SK-N-SH (cell line): ENCODE measurements at regions not wholly inside any gene's neighbourhood (a gene's known extent, or its start where the extent isn't known, plus 50 kb on each side); places are given as distances from the start of the nearest gene placed in this dataset.

Experiments
- CTCF ChIA-PET: fragments of 300-600, 350-600 bp; formaldehyde crosslinking; extraction: SDS; loops from one replicate; lab custom pipeline; 2021; lab: Yijun Ruan, JAX
- POLR2A ChIA-PET: fragments of 350-600 bp; sonication (Branson Sonifier 250); formaldehyde crosslinking; extraction: SDS; loops from one replicate; lab custom pipeline; 2020; ENCODE audit warnings: antibody characterized with exemption, inconsistent platforms; lab: Yijun Ruan, JAX
- DNase-seq: peaks from one replicate; pipeline ENCODE4 v3.0.0; 2012
- H2AFZ ChIP-seq: fragments of 200-600 bp; sonication (generic); 2 replicates; pipeline ENCODE4 v1.8.1; 2016; ENCODE audit warnings: antibody characterized with exemption, mild to moderate bottlenecking, low read depth
- H3F3A ChIP-seq: fragments of 200-600 bp; sonication (generic); replicated peaks from 2 replicates; pipeline ENCODE3; 2016; ENCODE audit warnings: antibody characterized with exemption, mild to moderate bottlenecking; ENCODE audit not compliant: insufficient read depth
- H3K27ac ChIP-seq, 2 experiments: fragments of 200-500 bp in 1 of 2; fragments of 200-600 bp in 1 of 2; sonication (Bioruptor generic) in 1 of 2; sonication (generic), shearing (Covaris generic) in 1 of 2; 2 replicates each; pipeline versions ENCODE4 v1.5.1 to v1.6.1; 2014 to 2016; ENCODE audit warnings: low read depth in 2 of 2, inconsistent platforms in 1 of 2, low read length in 1 of 2, mild to moderate bottlenecking in 1 of 2, mixed read lengths in 1 of 2
- H3K27me3 ChIP-seq: fragments of 200-600 bp; sonication (generic), shearing (Covaris generic); 2 replicates; pipeline ENCODE4 v1.6.1; 2016; ENCODE audit warnings: mixed run types; ENCODE audit not compliant: insufficient read depth
- H3K36me3 ChIP-seq, 2 experiments: fragments of 200-500 bp in 1 of 2; fragments of 200-600 bp in 1 of 2; sonication (Bioruptor generic) in 1 of 2; sonication (generic) in 1 of 2; replicated peaks in 1 of 2; 2 replicates each; pipeline versions ENCODE3 to v1.5.1; 2014 to 2016; ENCODE audit warnings: low read length in 1 of 2, mild to moderate bottlenecking in 1 of 2; ENCODE audit not compliant: insufficient read depth in 2 of 2, control insufficient read depth in 1 of 2
- H3K4me1 ChIP-seq, 2 experiments: fragments of 200-500 bp in 1 of 2; fragments of 200-600 bp in 1 of 2; sonication (Bioruptor generic) in 1 of 2; sonication (generic), shearing (Covaris generic) in 1 of 2; 2 replicates each; pipeline versions ENCODE4 v1.5.1 to v1.6.1; 2014 to 2016; ENCODE audit warnings: low read depth in 1 of 2, low read length in 1 of 2, mixed run types in 1 of 2; ENCODE audit not compliant: insufficient read depth in 2 of 2, control insufficient read depth in 1 of 2
- H3K4me2 ChIP-seq: fragments of 200-600 bp; sonication (generic), shearing (Covaris generic); 2 replicates; pipeline ENCODE4 v1.6.1; 2017; ENCODE audit warnings: mixed run types
- H3K4me3 ChIP-seq, 2 experiments: fragments of 200-500 bp in 1 of 2; fragments of 200-600 bp in 1 of 2; sonication (Bioruptor generic) in 1 of 2; sonication (generic), shearing (Covaris generic) in 1 of 2; 2 replicates each; pipeline versions ENCODE4 v1.5.1 to v1.8.1; 2014 to 2016; ENCODE audit warnings: low read depth in 2 of 2, inconsistent platforms in 1 of 2, low read length in 1 of 2, mild to moderate bottlenecking in 1 of 2, mixed read lengths in 1 of 2, moderate library complexity in 1 of 2
- H3K79me2 ChIP-seq: fragments of 200-600 bp; sonication (generic); 2 replicates; pipeline ENCODE4 v1.8.1; 2017; ENCODE audit warnings: mild to moderate bottlenecking; ENCODE audit not compliant: insufficient read depth
- H3K9ac ChIP-seq: fragments of 200-600 bp; sonication (generic); 2 replicates; pipeline ENCODE4 v1.6.1; 2017; ENCODE audit warnings: mixed run types
- H3K9me2 ChIP-seq: fragments of 200-600 bp; sonication (generic); 2 replicates; pipeline ENCODE4 v1.6.1; 2017; ENCODE audit warnings: mixed run types
- H3K9me3 ChIP-seq: fragments of 200-600 bp; sonication (generic); 2 replicates; pipeline ENCODE4 v1.6.1; 2017; ENCODE audit warnings: mixed run types, mild to moderate bottlenecking, moderate library complexity
- H4K20me1 ChIP-seq: fragments of 200-600 bp; sonication (generic); 2 replicates; pipeline ENCODE4 v1.6.1; 2017; ENCODE audit warnings: mild to moderate bottlenecking, mixed run types; ENCODE audit not compliant: insufficient read depth
- CHD2 ChIP-seq: fragments of 150-350 bp; IDR thresholded peaks from 2 replicates; pipeline ENCODE4 v1.6.1; 2018; ENCODE audit warnings: low read length; ENCODE audit not compliant: partially characterized antibody
- CTCF ChIP-seq: fragments of 200-600 bp; sonication (generic); IDR thresholded peaks from 2 replicates; pipeline ENCODE4 v1.6.1; 2017; ENCODE audit warnings: antibody characterized with exemption, mild to moderate bottlenecking, moderate library complexity
- EZH2phosphoT487 ChIP-seq: fragments of 200-600 bp; sonication (generic); IDR thresholded peaks from 2 replicates; pipeline ENCODE4 v1.6.1; 2017; ENCODE audit warnings: low read depth, mixed run types, mild to moderate bottlenecking, antibody characterized with exemption, moderate library complexity, borderline replicate concordance
- FOSL2 ChIP-seq: IDR thresholded peaks from 2 replicates; pipeline ENCODE4 v1.4.0; 2012; ENCODE audit warnings: low read depth, mild to moderate bottlenecking, moderate library complexity, borderline replicate concordance
- FOXJ3 ChIP-seq: sonication (generic); formaldehyde crosslinking; IDR thresholded peaks from 2 replicates; pipeline ENCODE4 v1.5.1; 2020; ENCODE audit warnings: mild to moderate bottlenecking, missing genetic modification reagents
- IRF3 ChIP-seq: fragments of 150-350 bp; IDR thresholded peaks from 2 replicates; pipeline ENCODE4 v1.6.1; 2016; ENCODE audit warnings: mild to moderate bottlenecking, low read depth, low read length
- MXI1 ChIP-seq: IDR thresholded peaks from 2 replicates; pipeline ENCODE4 v1.6.1; 2012; ENCODE audit warnings: mild to moderate bottlenecking, low read depth, low read length, improper control_type of control experiment
- NFIC ChIP-seq: IDR thresholded peaks from 2 replicates; pipeline ENCODE4 v1.4.0; 2012; ENCODE audit warnings: borderline replicate concordance
- PBX3 ChIP-seq: IDR thresholded peaks from 2 replicates; pipeline ENCODE4; 2012
- POLR2AphosphoS5 ChIP-seq: IDR thresholded peaks from 2 replicates; pipeline ENCODE4 v1.6.1; 2012; ENCODE audit warnings: low read depth, low read length
- RAD21 ChIP-seq: IDR thresholded peaks from 2 replicates; pipeline ENCODE4 v1.6.1; 2012; ENCODE audit warnings: mild to moderate bottlenecking, low read length
- RCOR1 ChIP-seq: fragments of 150-350 bp; IDR thresholded peaks from 2 replicates; pipeline ENCODE4 v1.6.1; 2017; ENCODE audit warnings: antibody characterized with exemption, low read length
- RFX5 ChIP-seq: IDR thresholded peaks from 2 replicates; pipeline ENCODE4 v1.6.1; 2012; ENCODE audit warnings: mild to moderate bottlenecking, improper control_type of control experiment, low read length
- RXRA ChIP-seq: IDR thresholded peaks from 2 replicates; pipeline ENCODE4 v1.4.0; 2012; ENCODE audit warnings: low read depth, mild to moderate bottlenecking, borderline replicate concordance
- SIN3A ChIP-seq: IDR thresholded peaks from 2 replicates; pipeline ENCODE4 v1.6.1; 2012; ENCODE audit warnings: low read depth, mild to moderate bottlenecking, low read length, moderate library complexity, borderline replicate concordance
- TAF1 ChIP-seq: IDR thresholded peaks from 2 replicates; pipeline ENCODE4 v1.6.1; 2012; ENCODE audit warnings: low read depth, mild to moderate bottlenecking, low read length, moderate library complexity, borderline replicate concordance
- TCF12 ChIP-seq: IDR thresholded peaks from 2 replicates; pipeline ENCODE4 v1.4.0; 2012
- YY1 ChIP-seq: IDR thresholded peaks from 2 replicates; pipeline ENCODE4 v1.4.0; 2012; ENCODE audit warnings: low read depth, mild to moderate bottlenecking
- WGBS: methylation state at CpG from one replicate; pipeline ENCODE4 v1.1.6; 2017; ENCODE audit warnings: low lambda C conversion rate; 5-methylcytosine and 5-hydroxymethylcytosine counted together

- CTCF ChIA-PET = no interaction called here
- Histone ChIP-seq H3K9me2 (no peaks in the 10 kb centered on the region), H3K9ac (no peak overlapping the region), H3K36me3 (no peaks in the 10 kb centered on the region), H3F3A (no peaks in the 10 kb centered on the region), H3K4me2 (no peak overlapping the region), H3K79me2 (no peaks in the 10 kb centered on the region), H2AFZ (no peak overlapping the region), H4K20me1 (no peaks in the 10 kb centered on the region), H3K27ac (no peak overlapping the region), H3K9me3 (no peaks in the 10 kb centered on the region), H3K4me3 (no peak overlapping the region), H3K27me3 (no peaks in the 10 kb centered on the region), H3K4me1 (no peaks in the 10 kb centered on the region)
- DNase-seq = no peak
- POLR2A ChIA-PET = no interaction called here
- 0% methylated on average over 1 of the region's 2 CpGs for WGBS
- TF ChIP-seq POLR2AphosphoS5 = no peak
- no peak for TF ChIP-seq YY1
- no peak for TF ChIP-seq IRF3
- no peak for TF ChIP-seq RAD21
- no peak for TF ChIP-seq RFX5
- no peak for TF ChIP-seq RXRA
- TF ChIP-seq MXI1 = no peak
- TF ChIP-seq SIN3A = no peak
- TF ChIP-seq FOXJ3 (CRISPR knock-in tag) = no peak
- no peak for TF ChIP-seq CTCF
- TF ChIP-seq CHD2 = no peak
- TF ChIP-seq NFIC = no peak
- no peak for TF ChIP-seq EZH2phosphoT487
- TF ChIP-seq PBX3 = no peak
- no peak for TF ChIP-seq TCF12
- TF ChIP-seq RCOR1 = no peak
- no peak for TF ChIP-seq FOSL2
- no peak for TF ChIP-seq TAF1
These were observed 132.2 kb downstream of the IDS start for GRCh38 chrX:149372866-149373265.
